ENCODE measurements at regions not wholly inside any gene's neighbourhood (a gene's known extent, or its start where the extent isn't known, plus 50 kb on each side); places are given as distances from the start of the nearest gene placed in this dataset.

DNA sequence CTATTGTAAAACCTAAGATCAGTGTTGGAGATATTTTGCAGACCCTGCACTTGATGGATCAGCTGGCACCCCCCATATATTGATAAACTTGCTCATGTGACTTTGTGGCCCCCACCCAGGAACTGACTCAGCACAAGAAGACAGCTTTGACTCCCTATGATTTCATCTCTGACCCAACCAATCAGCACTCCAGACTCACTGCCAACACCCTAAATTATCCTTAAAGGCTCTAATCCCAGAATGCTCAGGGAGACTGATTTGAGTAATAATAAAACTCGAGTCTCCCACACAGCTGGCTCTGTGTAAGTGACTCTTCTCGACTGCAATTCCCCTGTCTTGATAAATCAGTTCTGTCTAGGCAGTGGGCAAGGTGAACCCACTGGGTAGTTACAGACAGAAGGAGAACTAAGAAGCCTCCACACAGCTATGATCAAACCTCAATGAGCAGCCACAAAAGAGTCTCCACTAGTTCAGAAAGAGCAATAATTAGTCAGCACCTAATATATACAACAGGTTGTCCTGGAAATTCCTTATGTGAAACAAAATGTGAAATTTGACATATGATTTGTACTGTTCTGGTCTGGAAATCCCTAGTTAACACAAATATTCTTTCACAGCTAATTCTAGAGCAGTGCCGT is 52.2 kb downstream of the ACTL7B start:
- H3K27ac ChIP-seq, result no peak overlapping the region
- no peak for TF ChIP-seq ZFX (IDR thresholded peaks at IDR 0.05; ENCODE audit: borderline replicate concordance)
- TF ChIP-seq, protein P1, sequence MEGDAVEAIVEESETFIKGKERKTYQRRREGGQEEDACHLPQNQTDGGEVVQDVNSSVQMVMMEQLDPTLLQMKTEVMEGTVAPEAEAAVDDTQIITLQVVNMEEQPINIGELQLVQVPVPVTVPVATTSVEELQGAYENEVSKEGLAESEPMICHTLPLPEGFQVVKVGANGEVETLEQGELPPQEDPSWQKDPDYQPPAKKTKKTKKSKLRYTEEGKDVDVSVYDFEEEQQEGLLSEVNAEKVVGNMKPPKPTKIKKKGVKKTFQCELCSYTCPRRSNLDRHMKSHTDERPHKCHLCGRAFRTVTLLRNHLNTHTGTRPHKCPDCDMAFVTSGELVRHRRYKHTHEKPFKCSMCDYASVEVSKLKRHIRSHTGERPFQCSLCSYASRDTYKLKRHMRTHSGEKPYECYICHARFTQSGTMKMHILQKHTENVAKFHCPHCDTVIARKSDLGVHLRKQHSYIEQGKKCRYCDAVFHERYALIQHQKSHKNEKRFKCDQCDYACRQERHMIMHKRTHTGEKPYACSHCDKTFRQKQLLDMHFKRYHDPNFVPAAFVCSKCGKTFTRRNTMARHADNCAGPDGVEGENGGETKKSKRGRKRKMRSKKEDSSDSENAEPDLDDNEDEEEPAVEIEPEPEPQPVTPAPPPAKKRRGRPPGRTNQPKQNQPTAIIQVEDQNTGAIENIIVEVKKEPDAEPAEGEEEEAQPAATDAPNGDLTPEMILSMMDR (IDR thresholded peaks at IDR 0.05), result no peak

DNA sequence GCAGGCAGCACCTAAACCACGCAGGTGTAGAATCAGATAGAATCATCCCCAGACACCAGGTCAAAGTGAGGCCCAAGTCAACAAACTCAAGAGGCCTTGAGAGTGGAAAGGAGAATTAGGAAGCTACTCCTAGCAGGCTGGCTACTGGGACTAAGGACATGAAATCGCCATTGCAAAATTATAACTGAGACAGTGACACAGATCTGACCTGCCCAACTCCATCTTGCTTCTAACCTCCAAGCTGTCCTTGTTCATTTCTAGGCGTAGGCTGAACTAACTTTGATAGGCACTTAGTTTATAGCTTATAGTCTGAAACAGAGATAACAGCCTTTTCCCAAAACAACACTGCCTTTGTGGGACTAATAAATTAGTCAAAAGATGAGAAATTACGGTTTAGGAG is 52.8 kb downstream of the ACTL7B start:
- no peak overlapping the region for H3K27ac ChIP-seq
- TF ChIP-seq ZFX (IDR thresholded peaks at IDR 0.05; ENCODE audit: borderline replicate concordance), result no peak
- TF ChIP-seq, protein P1 (IDR thresholded peaks at IDR 0.05), result no peak

DNA sequence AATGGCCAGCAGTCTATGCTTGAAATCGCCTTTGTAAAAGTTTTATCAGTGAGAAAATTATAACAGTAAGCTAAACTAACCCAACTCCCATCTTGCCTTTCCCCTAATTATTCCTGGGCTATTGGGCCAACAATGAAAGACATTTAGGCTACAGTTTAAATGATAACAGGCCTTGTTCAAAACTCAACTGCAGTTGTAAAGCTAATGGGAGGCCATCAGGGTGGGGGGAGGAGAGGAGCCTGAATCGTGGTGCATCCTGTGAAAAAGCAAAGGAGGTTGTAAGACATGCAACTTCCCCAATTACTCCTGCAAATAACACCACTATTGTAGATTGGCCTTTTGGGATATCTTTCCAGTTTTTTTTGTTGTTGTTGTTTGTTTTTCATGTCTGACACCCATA is 53.8 kb downstream of the ACTL7B start:
- H3K27ac ChIP-seq, result no peak overlapping the region
- TF ChIP-seq, protein P1 (IDR thresholded peaks at IDR 0.05), result no peak
- no peak for TF ChIP-seq ZFX (IDR thresholded peaks at IDR 0.05; ENCODE audit: borderline replicate concordance)

DNA sequence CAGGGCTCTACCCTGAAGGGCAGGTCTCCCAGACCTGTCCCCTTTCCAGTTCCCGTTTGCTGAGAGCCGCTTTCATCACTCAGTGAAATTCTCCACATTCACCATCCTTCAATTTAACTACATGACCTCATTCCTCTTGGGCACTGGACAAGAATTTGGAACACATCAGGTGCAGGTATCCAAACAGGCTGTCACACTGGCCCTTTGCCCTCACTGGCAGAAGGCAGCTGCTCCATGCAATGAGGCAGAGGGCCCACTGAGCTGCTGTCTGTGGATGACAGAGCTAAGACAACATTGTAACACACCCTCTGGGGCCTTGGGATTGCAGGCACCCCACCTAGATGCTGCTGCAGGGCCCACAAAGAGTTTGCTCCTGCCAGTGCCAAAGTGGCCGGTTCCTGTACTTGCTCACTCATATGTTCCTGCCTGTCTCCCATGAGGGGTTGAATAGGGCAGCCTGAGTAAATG is 55.1 kb downstream of the ACTL7B start:
- H3K27ac ChIP-seq, result no peak overlapping the region
- TF ChIP-seq, protein P1 (IDR thresholded peaks at IDR 0.05), result no peak
- no peak for TF ChIP-seq ZFX (IDR thresholded peaks at IDR 0.05; ENCODE audit: borderline replicate concordance)

DNA sequence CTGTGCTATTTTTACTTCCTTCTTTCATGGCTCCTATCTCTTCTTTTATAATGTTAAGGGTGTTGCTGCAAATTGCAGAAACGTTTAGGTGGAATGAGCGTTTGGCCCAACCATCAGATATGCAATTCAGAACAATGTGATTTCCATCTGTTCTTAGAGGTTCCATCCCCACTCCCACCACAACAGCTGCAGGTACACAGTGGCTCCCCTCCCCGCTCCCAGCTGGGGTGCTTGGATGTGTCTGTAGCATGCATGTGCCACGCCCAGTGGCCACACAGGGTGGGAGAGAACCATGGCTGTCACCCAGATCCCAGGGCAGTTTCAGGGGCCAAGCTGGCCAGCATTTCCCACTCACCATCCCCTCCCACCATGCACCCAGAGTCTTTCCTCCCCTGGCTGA is 62.2 kb downstream of the ACTL7B start:
- no peak overlapping the region for H3K27ac ChIP-seq
- TF ChIP-seq, protein P1 (IDR thresholded peaks at IDR 0.05), result no peak
- no peak for TF ChIP-seq ZFX (IDR thresholded peaks at IDR 0.05; ENCODE audit: borderline replicate concordance)

DNA sequence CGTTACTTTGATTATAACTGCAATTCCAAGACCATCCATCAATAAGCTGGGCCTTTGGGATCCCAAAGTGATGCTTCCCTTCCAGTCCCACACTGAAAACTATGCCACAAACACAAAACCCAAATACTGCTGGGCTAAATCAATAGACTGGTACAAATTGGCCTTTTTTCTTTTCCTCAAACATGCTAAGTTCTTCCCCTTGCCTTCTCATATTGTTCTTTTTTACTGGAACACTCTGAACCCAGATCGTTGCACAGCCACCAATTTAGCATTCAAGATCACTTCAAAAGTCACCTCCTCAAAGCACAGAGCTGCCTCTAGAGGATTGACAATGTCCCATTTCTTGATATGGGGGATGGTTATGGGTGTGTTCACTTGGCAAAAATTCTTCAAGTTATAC is 66.0 kb downstream of the ACTL7B start:
- H3K27ac ChIP-seq, result no peak overlapping the region
- TF ChIP-seq, protein P1 (IDR thresholded peaks at IDR 0.05), result no peak
- TF ChIP-seq ZFX (IDR thresholded peaks at IDR 0.05; ENCODE audit: borderline replicate concordance), result no peak

DNA sequence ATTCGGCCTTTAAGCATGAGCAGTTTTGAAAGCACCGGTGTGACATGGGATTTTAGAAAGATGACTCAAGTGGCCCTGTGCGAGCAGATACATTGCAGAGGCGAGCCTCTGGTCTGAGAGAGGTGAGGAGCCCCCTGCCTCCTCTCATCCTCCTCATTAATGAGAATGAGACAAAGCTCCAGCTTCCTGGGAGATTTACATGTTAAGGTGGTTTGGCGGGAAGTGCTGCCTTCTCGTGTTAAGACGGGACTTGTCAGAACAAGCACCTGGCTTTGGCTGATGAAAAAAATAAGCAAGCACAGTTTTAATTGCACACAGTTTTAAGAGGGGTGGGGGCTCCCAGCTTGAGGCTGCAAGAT is 68.1 kb downstream of the ACTL7B start:
- no peak for TF ChIP-seq ZFX (IDR thresholded peaks at IDR 0.05; ENCODE audit: borderline replicate concordance)
- TF ChIP-seq, protein P1 (IDR thresholded peaks at IDR 0.05), result no peak
- no peak overlapping the region for H3K27ac ChIP-seq

Measured in 22Rv1 (cell line).